ENCODE measurements at regions not wholly inside any gene's neighbourhood (a gene's known extent, or its start where the extent isn't known, plus 50 kb on each side); places are given as distances from the start of the nearest gene placed in this dataset.

GRCh38 chr1:115893545-115893944, 52.6 kb upstream of the NHLH2 start:
- Histone ChIP-seq H3K9ac (ENCODE audit: insufficient read depth in 1 of 2, low read depth in 2 of 2, low read length in 2 of 2) (no peak overlapping the region), H4K20me1 (replicated peaks; ENCODE audit: control insufficient read depth, insufficient read depth, low read length) (no peaks in the 10 kb centered on the region), H3K4me1 (replicated peaks in 1 of 2; ENCODE audit: control insufficient read depth in 2 of 2, insufficient read depth in 2 of 2, low read length in 2 of 2) (no peaks in the 10 kb centered on the region), H3K27me3 (ENCODE audit: control insufficient read depth in 2 of 2, insufficient read depth in 2 of 2, low read length in 2 of 2) (no peaks in the 10 kb centered on the region; a peak in 1 of 5 replicates), H3K9me1 (ENCODE audit: control insufficient read depth, insufficient read depth, low read length) (no peaks in the 10 kb centered on the region), H3K4me3 (no peak overlapping the region), H2AFZ (ENCODE audit: low read depth, low read length) (no peak overlapping the region), H3K9me3 (replicated peaks; ENCODE audit: control insufficient read depth, insufficient read depth, low read depth, low read length) (no peaks in the 10 kb centered on the region), H3K27ac (ENCODE audit: extremely low read depth, low read depth, low read length) (no peak overlapping the region), H3K4me2 (ENCODE audit: insufficient read depth, low read length) (no peak overlapping the region), H3K36me3 (ENCODE audit: control insufficient read depth, insufficient read depth, low read length) (no peaks in the 10 kb centered on the region), H3K79me2 (ENCODE audit: control insufficient read depth, insufficient read depth, low read length) (no peaks in the 10 kb centered on the region)
- no TSS peak for BruUV-seq (replicated peaks)
- ATAC-seq (no peak), DNase-seq (ENCODE audit: extremely low read depth in 1 of 4, low spot score in 3 of 4) (no peak), FAIRE-seq (no peak)
- ChIA-PET CTCF (ENCODE audit: low intra/inter-chr PET ratio) (no interaction called here), POLR2A (interaction anchor here (0.6 kb wide), 1 partner anchor 84 kb away, joined by 3 read pairs; no protein-coding TSS in a partner anchor)
- WGBS (ENCODE audit: insufficient coverage, low coverage, missing lambda C conversion rate), result 0% methylated on average over 8 of the region's 8 CpGs
- intact Hi-C loops (cut with micrococcal nuclease) (no loop called here), in situ Hi-C loops (cut with MboI) (no loop called here)
- TF ChIP-seq RFX1 (IDR thresholded peaks at IDR 0.05) (peak; percentile 60), CBX1 (IDR thresholded peaks at IDR 0.05; ENCODE audit: low read depth) (no peak)

GRCh38 chr1:115898020-115898419, 57.1 kb upstream of the NHLH2 start:
- Histone ChIP-seq H3K9me1 (ENCODE audit: control insufficient read depth, insufficient read depth, low read length) (no peaks in the 10 kb centered on the region), H4K20me1 (replicated peaks; ENCODE audit: control insufficient read depth, insufficient read depth, low read length) (no peaks in the 10 kb centered on the region), H2AFZ (ENCODE audit: low read depth, low read length) (no peak overlapping the region), H3K4me2 (ENCODE audit: insufficient read depth, low read length) (no peak overlapping the region), H3K36me3 (ENCODE audit: control insufficient read depth, insufficient read depth, low read length) (no peaks in the 10 kb centered on the region), H3K9ac (ENCODE audit: insufficient read depth in 1 of 2, low read depth in 2 of 2, low read length in 2 of 2) (no peak overlapping the region), H3K9me3 (replicated peaks; ENCODE audit: control insufficient read depth, insufficient read depth, low read depth, low read length) (no peaks in the 10 kb centered on the region), H3K79me2 (ENCODE audit: control insufficient read depth, insufficient read depth, low read length) (no peaks in the 10 kb centered on the region), H3K4me1 (replicated peaks in 1 of 2; ENCODE audit: control insufficient read depth in 2 of 2, insufficient read depth in 2 of 2, low read length in 2 of 2) (no peaks in the 10 kb centered on the region), H3K4me3 (no peak overlapping the region), H3K27me3 (ENCODE audit: control insufficient read depth in 2 of 2, insufficient read depth in 2 of 2, low read length in 2 of 2) (no peaks in the 10 kb centered on the region), H3K27ac (ENCODE audit: extremely low read depth, low read depth, low read length) (no peak overlapping the region)
- TF ChIP-seq JUNB (CRISPR knock-in tag; conservative IDR thresholded peaks at IDR 0.05) (no peak), MYC (IDR thresholded peaks at IDR 0.05; ENCODE audit: low read depth, low read length) (no peak), MYC (CRISPR knock-in tag; IDR thresholded peaks at IDR 0.05; ENCODE audit: borderline replicate concordance, low read depth) (no peak), ZNF174 (CRISPR knock-in tag; IDR thresholded peaks at IDR 0.05) (no peak), ZBTB1 (CRISPR knock-in tag; IDR thresholded peaks at IDR 0.05; ENCODE audit: borderline replicate concordance, low read depth) (no peak), SRSF1 (IDR thresholded peaks at IDR 0.05; ENCODE audit: low read depth, low read length) (no peak), PPARD (CRISPR knock-in tag; IDR thresholded peaks at IDR 0.05) (no peak)
- DNase-seq (ENCODE audit: extremely low read depth in 1 of 4, low spot score in 3 of 4), result no peak
- no peak for FAIRE-seq
- no peak for ATAC-seq
- intact Hi-C loops (cut with micrococcal nuclease) (no loop called here), in situ Hi-C loops (cut with MboI) (no loop called here)
- CTCF ChIA-PET (ENCODE audit: low intra/inter-chr PET ratio), result no interaction called here
- 0% methylated on average over 4 of the region's 4 CpGs for WGBS (ENCODE audit: insufficient coverage, low coverage, missing lambda C conversion rate)
- no TSS peak for BruUV-seq (replicated peaks)
- POLR2A ChIA-PET, result interaction anchor here (0.8 to 1.5 kb wide), 2 partner anchors 9 to 64 kb away, joined by 3 to 4 read pairs; no protein-coding TSS in a partner anchor
